GM12864 (cell line): ENCODE measurements at regions not wholly inside any gene's neighbourhood (a gene's known extent, or its start where the extent isn't known, plus 50 kb on each side); places are given as distances from the start of the nearest gene placed in this dataset.
"Not testable (repeated sequence)": the region's sequence is repeated elsewhere in the genome, so short reads cannot be mapped to it uniquely, and the experiment has no call there.

Experiments
- DNase-seq: peaks from one replicate; pipeline ENCODE4 v3.0.0-alpha.2; 2011; ENCODE audit warnings: low read depth
- H3K4me3 ChIP-seq: 2 replicates; pipeline ENCODE4 v1.5.1; 2011; ENCODE audit warnings: mild to moderate bottlenecking, low read depth, low read length, control low read depth
- CTCF ChIP-seq: IDR thresholded peaks from 2 replicates; pipeline ENCODE4 v1.5.1; 2011; ENCODE audit warnings: low read depth, mild to moderate bottlenecking, moderate library complexity, low read length, control low read depth, inconsistent platforms; ENCODE audit errors: missing control alignments

- H3K4me3 ChIP-seq: no peak overlapping the region
- TF ChIP-seq CTCF: no peak
- no peak for DNase-seq
Observed at GRCh38 chr9:65459756-65460320, 174.8 kb upstream of the FOXD4L5 start.

- DNase-seq: no peak
- H3K4me3 ChIP-seq: no peak overlapping the region
- TF ChIP-seq CTCF: no peak
Observed at GRCh38 chr9:65458992-65459391, 174.0 kb upstream of the FOXD4L5 start.

GRCh38 chr9:65458465-65458864, 173.5 kb upstream of the FOXD4L5 start:
- TF ChIP-seq CTCF: no peak
- no peak for DNase-seq
- H3K4me3 ChIP-seq: no peak overlapping the region

GRCh38 chr9:65456991-65457390, 172.0 kb upstream of the FOXD4L5 start:
- DNase-seq, H3K4me3 ChIP-seq: not testable (repeated sequence)

GRCh38 chr9:65455751-65456647, 171.0 kb upstream of the FOXD4L5 start:
- not testable (repeated sequence) for DNase-seq, H3K4me3 ChIP-seq

- not testable (repeated sequence) for DNase-seq, H3K4me3 ChIP-seq
Observed at GRCh38 chr9:65455136-65455535, 170.1 kb upstream of the FOXD4L5 start.

GRCh38 chr9:65454666-65455065, 169.7 kb upstream of the FOXD4L5 start:
- not testable (repeated sequence) for DNase-seq, H3K4me3 ChIP-seq

GRCh38 chr9:65454034-65454433, 169.0 kb upstream of the FOXD4L5 start:
- not testable (repeated sequence) for H3K4me3 ChIP-seq, DNase-seq

- not testable (repeated sequence) for DNase-seq
Observed at GRCh38 chr9:65449886-65450610, 165.0 kb upstream of the FOXD4L5 start.

GRCh38 chr9:65449423-65449822, 164.4 kb upstream of the FOXD4L5 start:
- DNase-seq: no peak
- no peak overlapping the region for H3K4me3 ChIP-seq
- no peak for TF ChIP-seq CTCF

More at GRCh38 chr9:65449886-65450610, 165.0 kb upstream of the FOXD4L5 start:
- H3K4me3 ChIP-seq: not testable (repeated sequence)

- not testable (repeated sequence) for H3K4me3 ChIP-seq, DNase-seq
Observed at GRCh38 chr9:65447146-65447545, 162.1 kb upstream of the FOXD4L5 start.

GRCh38 chr9:65445991-65446390, 161.0 kb upstream of the FOXD4L5 start:
- not testable (repeated sequence) for H3K4me3 ChIP-seq, DNase-seq
